GM19397 (cell line): ENCODE measurements at regions not wholly inside any gene's neighbourhood (a gene's known extent, or its start where the extent isn't known, plus 50 kb on each side); places are given as distances from the start of the nearest gene placed in this dataset.
"Not testable (repeated sequence)": the region's sequence is repeated elsewhere in the genome, so short reads cannot be mapped to it uniquely, and the experiment has no call there.

Source experiments
- ATAC-seq: cut with Tn5 transposase; IDR thresholded peaks from one replicate; pipeline ENCODE4 v1.9.1; 2021; ENCODE audit warnings: mild to moderate bottlenecking, moderate library complexity; ENCODE audit not compliant: unreplicated experiment

DNA sequence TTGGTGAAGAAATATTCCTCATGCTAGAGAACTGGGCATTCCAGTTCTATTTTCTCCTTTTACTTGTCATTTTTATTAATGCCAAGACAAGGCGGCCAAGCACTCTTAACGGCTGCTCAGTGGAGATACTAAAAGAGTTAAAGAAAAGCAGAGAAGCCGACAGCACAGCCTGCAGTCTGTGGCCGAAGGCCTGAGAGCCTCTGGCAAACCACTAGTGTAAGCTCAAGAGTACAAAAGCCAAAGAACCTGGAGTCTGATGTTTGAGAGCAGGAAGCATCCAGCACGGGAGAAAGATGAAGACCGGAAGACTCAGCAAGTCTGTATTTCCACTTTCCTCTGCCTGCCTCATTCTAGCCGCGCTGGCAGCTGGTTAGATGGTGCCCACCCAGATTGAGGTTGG lies 167.1 kb upstream of the FUT9 start:
- no peak for ATAC-seq

DNA sequence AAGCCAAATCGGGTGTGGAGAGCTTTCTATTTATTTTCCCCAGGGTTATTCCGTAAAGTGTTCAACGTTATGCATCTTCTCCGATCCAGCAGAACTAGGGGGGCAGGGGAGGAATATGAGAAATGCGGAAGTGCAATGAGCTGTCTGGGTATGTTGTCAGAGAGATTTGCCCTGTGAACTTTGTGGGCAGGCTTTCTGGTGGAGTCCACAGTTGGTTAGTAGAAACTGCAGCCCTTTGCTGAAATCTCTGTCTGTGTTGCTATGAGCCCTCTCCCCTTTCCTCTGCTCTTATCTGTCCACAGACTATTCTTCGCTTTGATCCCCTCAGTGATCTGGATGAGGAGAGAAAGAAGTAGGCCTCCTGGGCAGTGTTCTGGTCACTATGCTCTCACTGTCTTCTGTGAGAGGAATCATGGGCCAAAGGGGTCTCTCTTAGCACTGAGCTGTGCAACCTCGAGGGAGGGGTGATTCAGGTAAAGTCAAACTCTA lies 158.9 kb upstream of the FUT9 start:
- no peak for ATAC-seq

DNA sequence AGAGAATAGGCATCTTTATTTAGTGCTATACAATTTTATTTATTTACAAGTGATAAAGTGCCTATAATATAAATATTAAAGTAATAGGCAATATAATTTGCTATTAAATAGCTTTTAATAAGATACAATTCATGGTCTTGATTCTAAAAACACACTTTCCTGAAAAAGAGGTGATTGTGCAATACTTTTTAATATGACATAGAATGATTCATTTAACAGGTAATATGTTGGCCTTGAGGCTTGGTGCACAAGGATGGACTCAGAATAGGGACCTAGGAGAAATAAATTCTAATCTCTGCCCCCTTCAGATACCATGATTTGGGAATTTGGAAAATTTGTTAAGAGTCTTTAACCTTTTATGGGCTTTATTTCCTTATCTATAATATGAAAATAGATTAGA lies 149.9 kb upstream of the FUT9 start:
- ATAC-seq = no peak

DNA sequence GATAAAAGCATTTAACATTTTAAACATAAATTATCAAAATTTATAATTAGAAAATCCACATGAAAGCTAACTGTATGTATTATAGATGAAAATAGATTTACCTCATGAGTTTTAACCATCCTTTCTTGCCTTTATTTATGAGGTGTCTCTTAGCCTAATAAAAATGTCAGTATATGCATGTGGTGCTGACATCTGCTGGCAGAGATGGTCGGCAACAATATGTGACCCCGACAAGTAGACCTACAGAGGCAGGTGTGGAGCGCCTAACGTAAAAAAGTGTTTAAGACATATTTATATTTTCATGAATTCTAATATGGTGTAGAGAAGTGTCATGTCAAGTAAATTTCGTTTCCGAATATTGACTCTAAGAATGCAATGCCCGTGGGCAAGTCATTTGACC lies 149.0 kb upstream of the FUT9 start:
- no peak for ATAC-seq

DNA sequence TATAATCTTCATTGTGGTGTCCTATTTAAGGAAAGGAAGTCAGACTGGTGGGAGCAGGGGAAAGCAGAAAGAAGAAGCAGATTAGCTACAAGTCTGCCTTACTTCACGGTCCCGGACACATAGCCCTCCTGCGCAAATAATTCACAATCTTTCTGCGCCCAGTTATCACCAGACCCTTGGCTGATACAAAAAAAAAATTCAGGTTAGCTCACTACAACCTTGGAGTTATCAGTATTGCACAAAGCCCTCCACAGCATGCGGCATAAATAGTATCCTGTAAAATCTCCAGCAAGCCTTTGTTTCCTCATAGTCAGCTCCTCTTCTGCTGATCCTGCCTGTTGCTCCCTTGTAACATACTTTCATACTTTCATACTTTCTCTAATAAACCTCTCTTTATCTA lies 148.6 kb upstream of the FUT9 start:
- no peak for ATAC-seq

DNA sequence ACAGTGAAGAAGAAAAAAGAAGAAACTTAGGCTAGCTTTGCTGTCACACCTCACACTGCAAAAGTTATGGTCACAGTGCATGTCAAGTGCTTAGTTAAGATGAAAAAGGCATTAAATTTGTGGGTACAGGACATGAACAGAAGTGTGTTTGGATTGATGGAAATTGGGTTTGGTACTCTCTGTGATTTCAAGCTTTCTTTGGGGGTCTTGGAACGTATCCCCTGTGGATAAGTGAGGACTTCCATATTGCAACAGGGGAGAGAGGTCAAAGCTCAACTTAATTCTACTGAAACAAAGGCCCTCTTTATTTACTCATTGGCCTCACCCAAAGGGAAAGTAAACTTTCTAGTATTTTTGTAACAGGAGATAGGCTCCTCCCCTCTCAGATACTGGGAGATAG lies 138.3 kb upstream of the FUT9 start:
- no peak for ATAC-seq

DNA sequence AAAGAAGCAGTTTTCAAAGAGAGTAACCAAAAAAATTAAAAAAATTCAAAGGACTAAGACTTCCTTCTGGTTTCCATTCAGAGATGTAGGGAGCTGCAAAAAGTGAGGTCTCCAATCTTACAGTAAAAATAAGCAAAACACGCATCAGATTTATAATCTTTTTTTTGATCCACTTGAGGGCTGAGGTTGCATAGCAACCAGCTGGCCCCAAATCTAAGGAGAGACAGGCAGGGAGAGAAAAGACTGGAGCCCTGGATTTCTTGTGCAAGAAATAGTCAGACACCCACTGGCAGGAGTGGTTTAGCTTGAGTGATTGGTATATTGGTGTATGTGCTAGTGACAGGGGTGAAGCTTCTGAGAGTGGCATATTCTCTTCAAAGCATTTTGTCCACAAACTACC lies 135.9 kb upstream of the FUT9 start:
- ATAC-seq = no peak

DNA sequence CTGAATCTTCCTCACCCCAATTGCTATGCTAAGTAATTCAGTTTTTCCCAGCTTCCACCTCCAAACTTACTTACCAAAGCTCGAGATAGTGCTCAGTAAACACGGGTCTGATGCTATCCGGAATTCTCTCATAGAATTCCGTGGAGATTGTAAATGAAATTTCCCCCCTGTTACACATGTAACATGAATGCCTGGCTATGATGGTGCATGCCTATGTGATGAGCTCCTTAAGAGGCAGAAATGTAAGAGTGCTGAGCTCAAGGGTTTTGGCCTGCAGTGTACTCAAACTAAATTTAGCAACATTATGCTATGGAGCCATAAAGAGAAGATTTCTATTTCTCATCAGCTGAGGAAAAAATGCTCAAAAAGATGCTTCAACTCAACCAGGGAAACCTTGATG lies 133.4 kb upstream of the FUT9 start:
- ATAC-seq = no peak

DNA sequence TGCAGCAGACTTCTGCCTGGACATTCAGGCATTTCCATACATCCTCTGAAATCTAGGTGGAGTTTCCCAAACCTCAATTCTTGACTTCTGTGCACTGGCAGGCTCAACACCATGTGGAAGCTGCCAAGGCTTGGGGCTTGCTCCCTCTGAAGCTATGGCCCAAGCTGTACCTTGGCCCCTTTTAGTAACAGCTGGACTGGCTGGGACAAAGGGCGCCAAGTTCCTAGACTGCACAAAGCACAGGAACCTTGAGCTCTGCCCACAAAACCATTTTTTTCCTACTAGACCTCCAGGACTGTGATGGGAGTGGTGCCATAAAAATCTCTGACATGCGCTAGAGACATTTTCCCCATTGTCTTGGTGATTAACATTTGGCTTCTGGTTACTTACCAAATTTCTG lies 127.1 kb upstream of the FUT9 start:
- ATAC-seq = not testable (repeated sequence)

DNA sequence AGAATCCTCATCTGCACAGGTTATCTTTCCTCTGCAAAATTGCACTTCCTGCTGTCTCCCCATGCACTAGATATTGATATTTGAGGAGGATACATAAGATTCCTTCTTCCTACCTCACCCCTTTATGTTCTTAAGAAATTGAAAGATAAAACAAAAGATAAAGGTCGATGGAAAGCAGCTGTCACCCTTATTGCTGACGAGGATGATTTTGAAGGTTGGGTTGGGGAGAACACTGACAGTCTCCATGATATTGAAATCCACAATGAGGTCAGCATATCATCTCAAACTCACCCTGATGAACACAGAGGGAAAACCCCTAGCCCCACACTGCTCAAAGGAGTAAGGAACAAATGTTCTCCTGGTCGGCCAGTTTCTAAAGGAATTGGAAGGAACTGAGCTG lies 110.6 kb upstream of the FUT9 start:
- ATAC-seq = no peak

DNA sequence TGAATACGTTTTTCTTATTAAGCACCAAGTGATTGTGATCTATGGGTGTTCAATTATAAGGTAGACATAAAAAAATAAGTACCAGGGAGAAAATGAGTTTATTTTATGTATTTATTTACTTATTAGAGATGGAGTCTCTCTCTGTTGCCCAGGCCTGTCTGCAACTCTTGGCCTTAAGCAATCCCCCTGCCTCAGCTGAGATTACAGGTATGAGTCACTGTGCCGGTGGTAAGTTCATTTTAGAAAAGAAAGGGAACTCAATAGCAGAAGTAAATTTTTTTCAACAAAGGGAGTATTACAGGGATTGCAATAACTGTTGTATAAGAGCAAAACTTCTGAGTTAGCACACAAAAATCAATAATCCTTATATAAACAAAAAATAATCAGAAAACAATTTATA lies 98.7 kb upstream of the FUT9 start:
- ATAC-seq = no peak

DNA sequence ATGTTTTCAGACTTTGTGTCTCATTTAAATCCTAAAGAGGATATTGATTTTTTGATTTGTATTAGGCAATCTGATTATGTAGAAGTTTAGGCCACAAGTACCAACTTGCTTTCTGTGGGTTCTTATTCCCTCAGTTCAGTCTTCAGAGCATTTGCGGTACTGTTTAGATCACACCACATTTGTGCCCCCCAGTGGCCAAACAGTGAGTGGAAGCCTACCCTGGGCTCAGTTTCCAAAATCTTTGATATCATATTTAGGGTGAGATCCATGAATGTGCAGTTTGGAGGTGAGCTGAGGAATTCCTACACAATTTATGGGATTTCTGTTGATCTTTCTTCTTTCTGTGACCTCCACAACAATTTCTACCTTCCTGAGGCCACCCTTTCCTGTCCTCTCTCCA lies 92.3 kb upstream of the FUT9 start:
- ATAC-seq = no peak

DNA sequence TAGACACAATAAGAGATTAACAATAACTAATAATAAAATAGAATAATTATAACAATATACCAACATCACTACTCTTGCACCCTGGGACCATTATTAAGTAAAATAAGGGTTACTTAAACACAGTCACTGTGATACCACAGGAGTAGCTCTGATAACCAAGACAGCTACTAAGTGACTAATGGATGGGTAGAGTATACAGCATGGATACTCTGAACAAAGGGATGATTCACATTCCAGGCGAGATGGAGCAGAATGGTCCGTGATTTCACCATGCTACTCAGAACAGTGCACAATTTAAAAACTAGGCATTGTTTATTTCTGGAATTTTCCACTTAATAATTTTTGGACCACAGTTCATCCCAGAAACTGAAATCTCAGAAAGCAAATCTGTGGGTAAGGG lies 80.0 kb upstream of the FUT9 start:
- ATAC-seq = no peak

DNA sequence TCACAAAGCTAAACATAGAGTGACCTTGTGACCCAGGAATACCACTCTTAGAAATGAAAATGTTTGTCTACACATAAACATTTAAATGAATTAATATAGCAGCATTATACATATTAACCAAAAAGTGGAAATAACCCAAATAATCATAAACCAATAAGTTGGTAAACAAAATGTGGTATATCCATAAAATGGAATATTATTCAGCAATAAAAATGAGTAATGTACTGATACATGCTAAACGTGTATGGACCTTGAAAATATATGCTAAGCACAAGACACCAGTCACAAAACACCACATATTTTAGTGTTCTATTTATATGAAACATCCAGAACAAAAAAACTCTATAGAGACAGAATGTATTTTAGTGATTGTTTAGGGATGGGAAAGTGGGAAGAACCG lies 68.9 kb upstream of the FUT9 start:
- ATAC-seq = no peak

DNA sequence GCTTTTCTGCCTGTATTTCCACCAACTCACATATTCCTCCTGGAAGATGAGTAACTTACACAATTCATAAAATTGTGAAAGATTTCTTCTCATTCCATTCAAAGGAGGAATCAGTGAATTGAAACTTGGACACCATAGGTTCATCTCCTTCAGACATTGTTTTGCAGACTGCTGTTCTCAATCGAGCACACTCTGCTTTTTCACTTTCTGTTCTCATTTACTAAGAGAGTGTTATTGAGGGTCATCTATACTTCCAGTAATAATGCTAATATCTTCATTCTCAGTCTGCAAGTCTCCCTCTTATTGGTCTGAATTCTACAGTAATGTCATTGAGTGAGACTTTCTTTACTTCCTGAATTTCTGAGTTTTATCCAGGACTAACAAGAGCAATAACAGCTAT lies 67.5 kb upstream of the FUT9 start:
- ATAC-seq = no peak

DNA sequence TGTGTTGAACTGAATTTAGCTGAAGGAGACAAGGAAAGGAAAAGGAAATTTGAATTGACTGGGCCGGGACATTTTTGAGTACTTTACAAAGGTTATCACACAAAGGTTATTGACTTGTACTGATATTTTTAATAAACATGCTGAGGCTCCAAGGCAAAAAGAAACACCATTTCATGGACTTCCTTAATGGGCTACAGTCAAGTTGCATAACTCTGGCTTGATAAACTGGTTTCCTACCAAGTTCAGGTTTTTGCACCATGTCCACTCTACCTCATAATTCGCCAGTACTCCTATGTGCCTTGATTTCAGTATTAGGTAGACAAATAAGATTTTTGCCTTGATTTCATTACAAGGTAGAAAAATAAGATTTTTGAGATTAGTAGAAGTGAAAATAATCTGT lies 65.8 kb upstream of the FUT9 start:
- no peak for ATAC-seq

DNA sequence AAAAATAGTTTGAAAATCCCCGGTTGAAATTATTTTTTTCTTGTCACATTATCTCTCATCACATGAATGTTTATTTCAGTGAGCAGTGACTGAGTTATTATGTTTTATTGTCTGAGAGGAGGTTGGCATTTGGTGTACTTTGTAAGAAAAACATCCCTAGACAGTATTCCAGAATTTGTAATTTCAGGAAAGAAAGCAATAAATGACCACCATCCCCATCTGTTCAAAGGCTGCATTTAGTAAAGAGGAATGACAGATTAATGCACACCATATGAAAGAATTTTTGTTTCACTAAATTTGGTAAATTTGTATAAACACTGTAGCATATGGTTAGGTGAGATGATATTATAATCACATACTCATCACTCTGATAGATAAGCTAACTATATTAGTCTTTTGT lies 57.1 kb upstream of the FUT9 start:
- ATAC-seq = no peak

DNA sequence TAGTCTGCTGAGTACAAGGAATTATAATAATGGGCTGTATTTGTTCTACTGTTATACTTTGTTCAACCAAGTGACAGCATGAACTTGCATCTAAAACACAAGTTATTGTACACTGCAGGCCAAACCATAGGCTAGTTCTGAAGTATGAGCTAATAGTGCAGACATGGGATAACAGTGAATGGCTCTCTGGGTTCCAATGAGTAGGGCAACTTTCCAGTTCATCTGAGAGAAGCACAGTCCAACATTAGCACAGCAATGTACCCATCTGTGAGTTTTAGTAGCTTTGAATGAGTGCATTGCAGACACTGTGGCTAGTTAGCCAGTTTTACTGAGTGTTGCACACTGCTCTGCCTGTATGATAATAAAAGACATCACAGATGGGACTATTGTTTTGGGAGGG lies 56.5 kb upstream of the FUT9 start:
- ATAC-seq = no peak
